ENCODE measurements at regions not wholly inside any gene's neighbourhood (a gene's known extent, or its start where the extent isn't known, plus 50 kb on each side); places are given as distances from the start of the nearest gene placed in this dataset.

- no peak for TF ChIP-seq CTCF (IDR thresholded peaks at IDR 0.05)
- intact Hi-C loops (cut with micrococcal nuclease): no loop called here
- Mint-ChIP-seq H3K27me3 (ENCODE audit: low read depth in 3 of 3) (no peaks in the 10 kb centered on the region), H3K4me1 (no peaks in the 10 kb centered on the region), H3K9me3 (peaks cover 0 to 3% (median 1%) of the 10 kb centered on the region in 7 donors), H3K36me3 (no peaks in the 10 kb centered on the region), H3K27ac (no peak overlapping the region), H3K4me3 (no peak overlapping the region)
- H3K9me3 ChIP-seq (replicated peaks in 1 of 2; ENCODE audit: control insufficient read depth in 1 of 2, insufficient read depth in 1 of 2, low read length in 2 of 2): peaks cover 0 to 3% of the 10 kb centered on the region in 2 donors
- H3K79me2 ChIP-seq (ENCODE audit: insufficient read depth, low read length): no peaks in the 10 kb centered on the region
- H2AFZ ChIP-seq (ENCODE audit: insufficient read depth, low read depth, low read length, poor library complexity, severe bottlenecking): no peak overlapping the region
- H3K4me1 ChIP-seq (ENCODE audit: control insufficient read depth in 1 of 2, insufficient read depth in 2 of 2, low read length in 2 of 2): no peaks in the 10 kb centered on the region
- H3K4me3 ChIP-seq (replicated peaks in 1 of 3; ENCODE audit: low read depth in 2 of 3, low read length in 3 of 3): no peak overlapping the region
- H3K36me3 ChIP-seq (replicated peaks in 1 of 2; ENCODE audit: control insufficient read depth in 1 of 2, insufficient read depth in 2 of 2, low read length in 2 of 2): no peaks in the 10 kb centered on the region
- H3K27ac ChIP-seq (ENCODE audit: low read depth in 1 of 2, low read length in 2 of 2): no peak overlapping the region
- no peak overlapping the region for H3K9ac ChIP-seq (ENCODE audit: insufficient read depth, low read length, poor library complexity, severe bottlenecking)
- DNase-seq: no peak
- no peaks in the 10 kb centered on the region for H3K27me3 ChIP-seq (ENCODE audit: control insufficient read depth in 2 of 2, insufficient read depth in 2 of 2, low read length in 2 of 2)
- H4K20me1 ChIP-seq (ENCODE audit: insufficient read depth, low read length): no peaks in the 10 kb centered on the region
- no peak overlapping the region for H3K4me2 ChIP-seq (replicated peaks; ENCODE audit: extremely low read depth, low read length, poor library complexity, severe bottlenecking)
These were observed 195.4 kb upstream of the RMST start for GRCh38 chr12:97267166-97267565.

DNA sequence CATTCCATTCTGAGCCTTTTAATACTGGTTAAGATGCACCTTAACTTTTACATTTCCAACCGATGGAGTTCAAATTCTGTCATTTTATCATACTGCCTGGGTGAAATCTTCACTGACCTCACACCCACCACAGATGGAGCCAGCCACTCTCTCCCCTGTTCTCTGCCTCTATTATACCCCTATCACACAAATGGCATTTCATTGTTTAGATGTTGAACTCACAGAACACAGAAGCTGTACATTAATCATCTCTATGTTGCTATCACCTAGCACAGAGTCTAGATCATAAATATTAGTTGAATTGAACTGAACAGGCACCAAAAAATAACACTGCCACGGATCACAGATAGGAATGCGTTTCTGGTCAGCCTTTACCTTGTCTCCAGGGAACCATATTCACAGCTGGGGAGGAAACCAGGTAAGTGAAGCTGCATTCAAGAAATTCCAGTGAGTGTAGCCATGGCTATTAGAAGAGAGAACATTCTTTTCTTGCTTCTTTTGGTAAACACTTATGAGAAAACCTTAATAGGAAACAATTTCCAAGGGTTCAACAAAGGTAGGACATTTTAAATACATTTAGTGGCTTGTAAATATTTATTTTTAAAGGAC lies 194.9 kb upstream of the RMST start:
- H3K4me1 Mint-ChIP-seq: no peaks in the 10 kb centered on the region

More for the DNA sequence above, 194.9 kb upstream of the RMST start:
- H3K9me3 Mint-ChIP-seq: peaks cover 0 to 3% (median 1%) of the 10 kb centered on the region in 7 donors
- no peak for TF ChIP-seq CTCF (IDR thresholded peaks at IDR 0.05)
- intact Hi-C loops (cut with micrococcal nuclease): no loop called here
- Histone ChIP-seq H3K4me3 (replicated peaks in 1 of 3; ENCODE audit: low read depth in 2 of 3, low read length in 3 of 3) (no peak overlapping the region), H3K9me3 (replicated peaks in 1 of 2; ENCODE audit: control insufficient read depth in 1 of 2, insufficient read depth in 1 of 2, low read length in 2 of 2) (peaks cover 0 to 3% of the 10 kb centered on the region in 2 donors), H3K79me2 (ENCODE audit: insufficient read depth, low read length) (no peaks in the 10 kb centered on the region), H3K36me3 (replicated peaks in 1 of 2; ENCODE audit: control insufficient read depth in 1 of 2, insufficient read depth in 2 of 2, low read length in 2 of 2) (no peaks in the 10 kb centered on the region), H3K27me3 (ENCODE audit: control insufficient read depth in 2 of 2, insufficient read depth in 2 of 2, low read length in 2 of 2) (no peaks in the 10 kb centered on the region), H2AFZ (ENCODE audit: insufficient read depth, low read depth, low read length, poor library complexity, severe bottlenecking) (no peak overlapping the region), H4K20me1 (ENCODE audit: insufficient read depth, low read length) (no peaks in the 10 kb centered on the region), H3K4me2 (replicated peaks; ENCODE audit: extremely low read depth, low read length, poor library complexity, severe bottlenecking) (no peak overlapping the region), H3K4me1 (ENCODE audit: control insufficient read depth in 1 of 2, insufficient read depth in 2 of 2, low read length in 2 of 2) (no peaks in the 10 kb centered on the region), H3K27ac (ENCODE audit: low read depth in 1 of 2, low read length in 2 of 2) (no peak overlapping the region), H3K9ac (ENCODE audit: insufficient read depth, low read length, poor library complexity, severe bottlenecking) (no peak overlapping the region)
- H3K27me3 Mint-ChIP-seq (ENCODE audit: low read depth in 3 of 3): no peaks in the 10 kb centered on the region
- WGBS (ENCODE audit: insufficient coverage): 91% methylated on average over 3 of the region's 3 CpGs
- no peaks in the 10 kb centered on the region for H3K36me3 Mint-ChIP-seq
- H3K27ac Mint-ChIP-seq: no peak overlapping the region
- no peak for DNase-seq
- H3K4me3 Mint-ChIP-seq: no peak overlapping the region
